ENCODE measurements at regions not wholly inside any gene's neighbourhood (a gene's known extent, or its start where the extent isn't known, plus 50 kb on each side); places are given as distances from the start of the nearest gene placed in this dataset.

GRCh38 chr14:65834051-65834450, 421.5 kb downstream of the FUT8 start:
- TF ChIP-seq CTCF (IDR thresholded peaks at IDR 0.05; ENCODE audit: control extremely low read depth, extremely low read depth), result no peak
- Histone ChIP-seq H3K27me3 (ENCODE audit: control insufficient read depth in 3 of 3, insufficient read depth in 3 of 3, low read length in 2 of 3) (peaks cover 0 to under 1% (median 0%) of the 10 kb centered on the region in 3 donors), H3K36me3 (ENCODE audit: control insufficient read depth in 4 of 4, insufficient read depth in 4 of 4, low read length in 4 of 4) (no peaks in the 10 kb centered on the region), H3K4me1 (ENCODE audit: control insufficient read depth in 5 of 5, insufficient read depth in 5 of 5, low read length in 5 of 5) (peaks cover 0 to 5% (median 0%) of the 10 kb centered on the region in 5 donors), H3K9me3 (ENCODE audit: control insufficient read depth in 4 of 4, insufficient read depth in 3 of 4, low read length in 3 of 4) (no peaks in the 10 kb centered on the region), H3K4me3 (no peak overlapping the region), H3K27ac (ENCODE audit: low read depth in 1 of 2, low read length in 1 of 2) (no peak overlapping the region), H3K9ac (ENCODE audit: insufficient read depth in 1 of 2, low read length in 2 of 2) (no peak overlapping the region)
- DNase-seq, result no peak
- 94 to 96% methylated on average over 7 of the region's 7 CpGs for WGBS, 2 donors
- no peak for ATAC-seq (ENCODE audit: insufficient read depth, low FRiP score)

GRCh38 chr14:65834812-65835211, 422.3 kb downstream of the FUT8 start:
- Histone ChIP-seq H3K27me3 (ENCODE audit: control insufficient read depth in 3 of 3, insufficient read depth in 3 of 3, low read length in 2 of 3) (no peaks in the 10 kb centered on the region), H3K9ac (ENCODE audit: insufficient read depth in 1 of 2, low read length in 2 of 2) (no peak overlapping the region), H3K9me3 (ENCODE audit: control insufficient read depth in 4 of 4, insufficient read depth in 3 of 4, low read length in 3 of 4) (no peaks in the 10 kb centered on the region), H3K4me3 (no peak overlapping the region), H3K27ac (ENCODE audit: low read depth in 1 of 2, low read length in 1 of 2) (no peak overlapping the region), H3K36me3 (ENCODE audit: control insufficient read depth in 4 of 4, insufficient read depth in 4 of 4, low read length in 4 of 4) (no peaks in the 10 kb centered on the region), H3K4me1 (ENCODE audit: control insufficient read depth in 5 of 5, insufficient read depth in 5 of 5, low read length in 5 of 5) (peaks cover 0 to 5% (median 0%) of the 10 kb centered on the region in 5 donors)
- DNase-seq (no peak), ATAC-seq (ENCODE audit: insufficient read depth, low FRiP score) (no peak)
- no peak for TF ChIP-seq CTCF (IDR thresholded peaks at IDR 0.05; ENCODE audit: control extremely low read depth, extremely low read depth)
- 94 to 100% methylated on average over 6 of the region's 6 CpGs for WGBS, 2 donors

- WGBS, 2 donors, result 85 to 93% methylated on average over 4 of the region's 4 CpGs
- H3K9ac ChIP-seq (ENCODE audit: insufficient read depth in 1 of 2, low read length in 2 of 2), result no peak overlapping the region
- ATAC-seq (ENCODE audit: insufficient read depth, low FRiP score) (no peak), DNase-seq (no peak)
- H3K27me3 ChIP-seq (ENCODE audit: control insufficient read depth in 3 of 3, insufficient read depth in 3 of 3, low read length in 2 of 3), result no peaks in the 10 kb centered on the region
- TF ChIP-seq CTCF (IDR thresholded peaks at IDR 0.05; ENCODE audit: control extremely low read depth, extremely low read depth), result no peak
- H3K4me3 ChIP-seq, result no peak overlapping the region
- no peaks in the 10 kb centered on the region for H3K9me3 ChIP-seq (ENCODE audit: control insufficient read depth in 4 of 4, insufficient read depth in 3 of 4, low read length in 3 of 4)
- no peaks in the 10 kb centered on the region for H3K36me3 ChIP-seq (ENCODE audit: control insufficient read depth in 4 of 4, insufficient read depth in 4 of 4, low read length in 4 of 4)
- H3K4me1 ChIP-seq (ENCODE audit: control insufficient read depth in 5 of 5, insufficient read depth in 5 of 5, low read length in 5 of 5), result peaks cover 0 to 7% (median 2%) of the 10 kb centered on the region in 5 donors
- no peak overlapping the region for H3K27ac ChIP-seq (ENCODE audit: low read depth in 1 of 2, low read length in 1 of 2)
Observed at GRCh38 chr14:65835501-65835900, 423.0 kb downstream of the FUT8 start.

- H3K4me1 ChIP-seq (ENCODE audit: control insufficient read depth in 5 of 5, insufficient read depth in 5 of 5, low read length in 5 of 5), result peaks cover 0 to 4% (median 4%) of the 10 kb centered on the region in 5 donors
- no peak overlapping the region for H3K27ac ChIP-seq (ENCODE audit: low read depth in 1 of 2, low read length in 1 of 2)
- no peak for TF ChIP-seq CTCF (IDR thresholded peaks at IDR 0.05; ENCODE audit: control extremely low read depth, extremely low read depth)
- no peaks in the 10 kb centered on the region for H3K36me3 ChIP-seq (ENCODE audit: control insufficient read depth in 4 of 4, insufficient read depth in 4 of 4, low read length in 4 of 4)
- WGBS, 2 donors, result 74 to 78% methylated on average over 5 of the region's 5 CpGs
- DNase-seq (no peak), ATAC-seq (ENCODE audit: insufficient read depth, low FRiP score) (no peak)
- H3K9me3 ChIP-seq (ENCODE audit: control insufficient read depth in 4 of 4, insufficient read depth in 3 of 4, low read length in 3 of 4), result no peaks in the 10 kb centered on the region
- H3K27me3 ChIP-seq (ENCODE audit: control insufficient read depth in 3 of 3, insufficient read depth in 3 of 3, low read length in 2 of 3), result no peaks in the 10 kb centered on the region
- H3K4me3 ChIP-seq, result no peak overlapping the region
- no peak overlapping the region for H3K9ac ChIP-seq (ENCODE audit: insufficient read depth in 1 of 2, low read length in 2 of 2)
Observed at GRCh38 chr14:65838565-65838964, 426.0 kb downstream of the FUT8 start.
